ENCODE measurements at regions not wholly inside any gene's neighbourhood (a gene's known extent, or its start where the extent isn't known, plus 50 kb on each side); places are given as distances from the start of the nearest gene placed in this dataset.

DNA sequence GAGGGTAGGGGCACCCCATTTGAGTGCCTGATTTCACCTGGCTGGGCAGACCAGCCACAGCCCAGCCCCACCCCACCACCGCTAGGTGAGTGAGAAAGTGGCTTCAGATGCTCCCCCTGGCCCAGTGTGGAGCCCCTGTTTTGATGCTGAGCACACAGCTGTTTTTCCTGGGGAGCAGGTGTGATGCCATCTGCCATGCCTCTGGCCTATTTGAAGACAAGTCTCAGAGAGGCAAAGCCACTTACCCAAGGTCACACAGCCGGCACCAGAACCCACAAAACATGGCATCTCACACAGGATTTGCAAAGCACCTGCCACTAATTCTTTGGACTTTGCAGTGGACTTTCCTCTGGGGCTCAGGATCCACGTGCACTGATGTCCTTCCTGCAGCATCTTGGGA lies 131.3 kb downstream of the INHBB start:
- TF ChIP-seq CEBPB (IDR thresholded peaks at IDR 0.05; ENCODE audit: borderline replicate concordance in 1 of 2, low read depth in 2 of 2, low read length in 2 of 2) (no peak), HDAC2 (IDR thresholded peaks at IDR 0.05) (no peak), ESRRA (IDR thresholded peaks at IDR 0.05; ENCODE audit: low read length) (no peak), RFX5 (IDR thresholded peaks at IDR 0.05; ENCODE audit: low read depth, low read length) (no peak)
- TF ChIP-seq, protein P1, sequence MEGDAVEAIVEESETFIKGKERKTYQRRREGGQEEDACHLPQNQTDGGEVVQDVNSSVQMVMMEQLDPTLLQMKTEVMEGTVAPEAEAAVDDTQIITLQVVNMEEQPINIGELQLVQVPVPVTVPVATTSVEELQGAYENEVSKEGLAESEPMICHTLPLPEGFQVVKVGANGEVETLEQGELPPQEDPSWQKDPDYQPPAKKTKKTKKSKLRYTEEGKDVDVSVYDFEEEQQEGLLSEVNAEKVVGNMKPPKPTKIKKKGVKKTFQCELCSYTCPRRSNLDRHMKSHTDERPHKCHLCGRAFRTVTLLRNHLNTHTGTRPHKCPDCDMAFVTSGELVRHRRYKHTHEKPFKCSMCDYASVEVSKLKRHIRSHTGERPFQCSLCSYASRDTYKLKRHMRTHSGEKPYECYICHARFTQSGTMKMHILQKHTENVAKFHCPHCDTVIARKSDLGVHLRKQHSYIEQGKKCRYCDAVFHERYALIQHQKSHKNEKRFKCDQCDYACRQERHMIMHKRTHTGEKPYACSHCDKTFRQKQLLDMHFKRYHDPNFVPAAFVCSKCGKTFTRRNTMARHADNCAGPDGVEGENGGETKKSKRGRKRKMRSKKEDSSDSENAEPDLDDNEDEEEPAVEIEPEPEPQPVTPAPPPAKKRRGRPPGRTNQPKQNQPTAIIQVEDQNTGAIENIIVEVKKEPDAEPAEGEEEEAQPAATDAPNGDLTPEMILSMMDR (IDR thresholded peaks at IDR 0.05 in 2 of 3, conservative IDR thresholded peaks at IDR 0.05 in 1 of 3; ENCODE audit: control insufficient read depth in 2 of 3, extremely low read depth in 1 of 3, insufficient read depth in 1 of 3, low read depth in 3 of 3, low read length in 3 of 3), result no peak

Data from GM12878 (cell line).